DMS53 treated with DMSO at 0.1 percent for 48 hours (cell line): ENCODE measurements at regions not wholly inside any gene's neighbourhood (a gene's known extent, or its start where the extent isn't known, plus 50 kb on each side); places are given as distances from the start of the nearest gene placed in this dataset.
A peak's percentile ranks its signal among the peaks of the same experiment; 100 is the strongest.
"Not testable (repeated sequence)": the region's sequence is repeated elsewhere in the genome, so short reads cannot be mapped to it uniquely, and the experiment has no call there.

Experiments
- DNase-seq: peaks from one replicate; lab custom pipeline; 2025; ENCODE audit not compliant: unreplicated experiment; lab: John Stamatoyannopoulos, UW

GRCh38 chr14:57061009-57061711 lies 207.5 kb downstream of the EXOC5 start:
- no peak for DNase-seq

GRCh38 chr14:57060276-57060955 lies 208.3 kb downstream of the EXOC5 start:
- DNase-seq: peak; percentile 8

- no peak for DNase-seq
These were observed 210.4 kb downstream of the EXOC5 start for GRCh38 chr14:57058319-57058718.

- DNase-seq: peak; percentile 23
These were observed 210.9 kb downstream of the EXOC5 start for GRCh38 chr14:57057803-57058202.

GRCh38 chr14:57056522-57056921 lies 212.2 kb downstream of the EXOC5 start:
- not testable (repeated sequence) for DNase-seq

- no peak for DNase-seq
These were observed 215.9 kb downstream of the EXOC5 start for GRCh38 chr14:57052705-57053302.

GRCh38 chr14:57051633-57052032 lies 217.1 kb downstream of the EXOC5 start:
- no peak for DNase-seq

GRCh38 chr14:57049848-57050247 lies 218.9 kb downstream of the EXOC5 start:
- DNase-seq: no peak

GRCh38 chr14:57046175-57046574 lies 222.5 kb downstream of the EXOC5 start:
- DNase-seq: no peak

GRCh38 chr14:57044101-57044973 lies 224.4 kb downstream of the EXOC5 start:
- DNase-seq: not testable (repeated sequence)

DNA sequence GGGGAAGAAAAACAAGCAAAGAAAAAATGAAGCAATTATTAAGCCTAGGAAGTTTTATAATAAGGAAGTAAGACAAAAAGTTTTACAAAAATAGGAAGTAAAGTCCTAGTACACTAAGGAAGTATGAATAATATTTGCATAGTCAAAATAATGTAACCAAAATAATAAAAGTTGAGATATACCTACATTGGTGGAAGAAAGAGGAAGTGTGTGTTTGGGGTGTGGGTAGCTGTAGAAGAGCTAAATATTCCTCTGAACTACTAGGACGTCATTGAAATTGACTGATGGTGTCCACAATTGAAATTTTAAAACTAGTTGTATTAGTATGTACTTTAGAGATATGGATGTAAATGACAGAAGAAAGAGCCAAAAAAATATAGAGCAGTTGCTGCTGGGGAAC lies 228.4 kb upstream of the OTX2 start:
- DNase-seq: no peak

- no peak for DNase-seq
These were observed 221.2 kb upstream of the OTX2 start for GRCh38 chr14:57031474-57031873.

DNA sequence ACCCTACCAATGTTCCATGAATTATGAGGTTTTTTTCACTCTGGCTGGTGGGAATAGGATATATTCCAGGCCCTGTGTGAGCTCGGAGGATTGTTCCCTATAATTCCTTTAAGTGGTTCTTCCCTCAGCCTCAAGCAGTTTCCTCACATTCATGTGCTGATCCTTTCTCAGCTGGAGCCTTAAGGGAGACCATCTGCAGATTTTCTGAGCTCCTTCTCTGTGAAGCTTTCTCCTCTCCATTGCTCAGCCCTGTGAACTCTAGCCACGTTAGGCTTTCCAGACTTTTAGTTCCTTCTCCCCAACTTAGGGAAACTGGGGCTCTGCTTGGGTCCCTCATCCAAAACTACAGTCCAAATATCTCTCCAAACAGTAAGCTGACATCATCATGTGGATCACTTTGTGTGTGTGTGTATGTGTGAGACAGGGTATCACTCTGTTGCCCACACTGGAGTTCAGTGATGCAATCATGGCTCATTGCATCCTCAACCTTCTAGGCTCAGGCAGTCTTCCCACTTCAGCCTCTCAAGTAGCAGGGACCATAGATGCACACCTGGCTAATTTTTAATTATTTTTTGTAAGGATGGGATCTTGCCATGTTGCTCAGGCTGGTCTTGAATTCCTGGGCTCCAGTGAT lies 219.5 kb upstream of the OTX2 start:
- no peak for DNase-seq

- DNase-seq: no peak
These were observed 215.2 kb upstream of the OTX2 start for GRCh38 chr14:57025456-57025855.

GRCh38 chr14:57022608-57023007 lies 212.3 kb upstream of the OTX2 start:
- no peak for DNase-seq

DNA sequence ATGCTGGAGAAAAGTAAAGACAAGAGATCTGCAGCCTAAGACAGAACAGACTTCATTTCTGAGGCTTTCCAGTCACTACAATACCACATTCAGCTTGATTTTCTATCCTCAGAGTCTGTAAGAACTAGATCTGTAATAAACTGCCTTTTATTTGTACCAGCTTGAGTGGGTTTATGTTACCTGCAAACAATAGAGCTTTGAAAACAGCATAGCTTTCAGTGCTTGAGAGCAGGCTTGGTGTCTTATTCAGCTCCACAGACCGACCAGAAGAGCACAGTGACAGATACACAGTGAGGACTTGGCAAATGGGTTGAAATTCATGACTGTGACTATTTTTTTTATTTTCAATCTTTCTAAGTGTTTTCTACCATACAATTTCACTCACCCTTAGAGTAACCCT lies 207.8 kb upstream of the OTX2 start:
- DNase-seq: no peak

DNA sequence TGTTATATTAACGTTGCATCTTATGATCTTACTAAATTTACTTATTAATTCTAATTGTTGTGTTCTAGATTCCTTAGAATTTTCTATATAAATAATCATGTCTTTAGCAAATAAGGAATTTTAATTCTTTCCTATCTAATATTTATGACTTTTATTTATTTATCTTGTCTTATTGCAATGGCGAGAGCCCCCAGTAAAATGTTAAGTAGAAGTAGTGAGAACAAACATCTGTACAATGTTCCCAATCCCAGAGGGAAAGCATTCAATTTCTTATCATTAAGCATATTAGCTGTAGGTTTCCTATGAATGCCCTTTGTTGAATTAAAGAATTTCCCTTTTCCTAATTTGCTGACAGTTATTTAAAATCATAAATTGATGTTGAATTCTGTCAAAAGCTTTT lies 203.7 kb upstream of the OTX2 start:
- no peak for DNase-seq

DNA sequence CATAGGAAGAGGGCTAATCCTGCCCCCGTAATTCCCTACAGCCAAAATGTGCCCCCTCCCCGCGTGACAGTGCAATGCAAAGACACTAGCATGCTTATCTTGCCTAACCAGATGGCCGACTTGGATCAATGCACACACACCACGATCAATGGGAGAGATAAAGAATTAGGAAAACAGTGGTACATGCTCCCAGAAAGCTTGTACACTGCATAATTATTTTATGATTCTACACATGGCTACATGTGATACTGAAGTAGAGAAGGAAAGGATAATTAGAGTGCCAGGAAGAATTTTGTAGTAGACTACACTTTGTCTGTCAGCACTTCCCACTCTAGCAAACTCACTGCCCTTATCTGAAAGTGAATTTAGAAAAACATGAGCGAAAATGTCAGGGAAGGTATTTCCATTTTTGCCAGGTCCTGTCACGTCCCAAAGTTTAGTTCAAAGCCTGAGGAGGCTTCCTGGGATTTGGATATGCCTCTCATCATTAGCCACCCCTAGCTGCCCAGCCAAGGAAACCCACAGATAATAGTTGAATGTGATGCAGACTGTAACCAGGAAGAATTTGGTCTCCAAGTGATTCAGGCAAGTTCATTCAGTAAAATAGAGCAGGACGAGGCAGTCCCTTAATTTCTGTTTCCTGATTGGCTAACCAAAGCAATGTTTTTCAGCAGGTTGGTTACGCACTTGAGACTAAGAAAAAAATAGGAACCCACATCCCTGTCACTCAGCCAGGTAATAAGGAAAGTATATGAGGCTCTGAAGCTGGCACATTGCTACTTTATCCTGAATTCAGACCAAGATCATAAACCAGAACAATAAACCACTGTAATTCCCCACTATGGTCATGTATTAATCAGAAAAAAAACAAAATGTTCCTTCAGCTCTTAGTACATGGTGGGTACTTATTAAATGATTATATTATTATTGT lies 199.6 kb upstream of the OTX2 start:
- no peak for DNase-seq

GRCh38 chr14:57008534-57008933 lies 198.3 kb upstream of the OTX2 start:
- DNase-seq: no peak

DNA sequence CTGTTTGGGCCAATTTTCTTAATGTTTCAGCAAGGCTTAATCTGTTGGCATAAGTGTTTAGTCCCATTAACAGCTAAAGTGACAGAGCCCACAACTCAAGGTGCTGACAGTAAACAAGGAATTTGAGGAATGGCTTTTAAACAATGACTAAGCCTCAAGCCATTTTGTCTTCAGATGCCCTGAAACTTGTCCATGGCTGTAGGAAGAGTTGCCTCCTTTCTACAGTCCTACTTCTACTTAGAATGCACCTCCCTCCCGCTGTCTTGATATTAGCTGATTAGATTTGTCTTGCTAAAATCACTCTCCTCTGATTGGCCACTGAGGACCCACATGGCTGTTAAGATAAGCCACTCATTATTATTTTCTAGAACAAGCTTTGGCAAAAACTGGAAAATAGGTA lies 188.4 kb upstream of the OTX2 start:
- no peak for DNase-seq
